ENCODE measurements at regions not wholly inside any gene's neighbourhood (a gene's known extent, or its start where the extent isn't known, plus 50 kb on each side); places are given as distances from the start of the nearest gene placed in this dataset.

DNA sequence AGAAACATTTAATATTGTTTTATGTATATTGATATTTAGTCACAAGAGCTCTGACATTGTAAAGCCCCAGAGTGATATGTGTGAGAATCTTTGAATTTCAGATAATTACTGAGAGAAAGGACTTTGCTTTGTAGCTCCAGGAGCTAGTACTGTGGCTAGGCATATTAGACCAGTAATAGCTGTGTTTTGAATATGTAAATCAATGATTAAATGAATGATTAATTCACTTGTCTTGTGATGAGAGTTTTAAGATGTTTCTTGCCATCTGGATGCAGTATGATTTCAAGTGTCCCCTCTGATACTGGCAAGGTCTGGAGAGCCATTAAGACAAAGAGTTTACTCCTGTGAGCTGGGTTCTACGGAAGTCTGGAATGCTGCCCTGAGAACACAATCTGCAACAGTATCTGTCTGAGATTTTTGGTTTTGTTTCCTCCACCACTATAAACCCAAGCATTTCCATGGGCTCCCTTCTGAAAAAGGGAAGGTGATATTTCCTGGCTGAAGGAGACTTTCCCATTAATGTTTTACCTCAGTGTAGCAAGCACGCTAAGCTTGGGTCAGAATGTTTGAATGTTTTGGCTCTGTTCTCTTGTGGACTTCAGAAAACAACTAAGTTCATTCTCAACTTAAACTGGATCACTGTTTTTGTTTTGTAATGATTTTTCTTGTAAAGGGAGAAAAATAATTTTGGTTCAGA is 61.3 kb upstream of the BICC1 start:
- H3K36me3 ChIP-seq: no peaks in the 10 kb centered on the region
- no peaks in the 10 kb centered on the region for H3K9me3 ChIP-seq
- H3K4me3 ChIP-seq: no peak overlapping the region
- TF ChIP-seq CTCF (IDR thresholded peaks at IDR 0.05): no peak
- ATAC-seq (no peak), DNase-seq (no peak)
- no peaks in the 10 kb centered on the region for H3K4me1 ChIP-seq
- H3K27ac ChIP-seq: no peak overlapping the region
- H3K27me3 ChIP-seq: no peaks in the 10 kb centered on the region
- intact Hi-C loops (cut with DNase I): no loop called here

DNA sequence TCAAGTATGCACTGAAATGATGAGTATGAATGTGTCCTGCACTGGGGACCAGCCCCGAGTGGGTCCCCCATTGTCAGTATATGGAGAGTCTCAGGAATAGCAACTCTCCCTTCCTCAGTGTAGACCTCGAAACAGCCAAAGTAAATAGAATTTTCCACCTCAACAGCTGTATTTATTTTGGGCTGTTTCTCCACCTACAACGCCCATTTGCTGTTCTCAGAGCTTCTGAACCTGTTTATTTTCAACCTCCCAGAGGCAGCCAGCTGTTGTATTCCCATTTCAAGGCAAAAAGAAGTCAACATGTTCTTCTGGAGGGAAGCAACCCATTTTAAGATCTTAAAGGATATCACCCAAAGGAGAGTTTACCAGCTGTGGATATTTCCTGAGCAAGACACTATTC is 59.6 kb upstream of the BICC1 start:
- no peak overlapping the region for H3K4me3 ChIP-seq
- intact Hi-C loops (cut with DNase I): no loop called here
- no peak for TF ChIP-seq CTCF (IDR thresholded peaks at IDR 0.05)
- no peaks in the 10 kb centered on the region for H3K27me3 ChIP-seq
- H3K9me3 ChIP-seq: no peaks in the 10 kb centered on the region
- no peak for DNase-seq
- no peaks in the 10 kb centered on the region for H3K36me3 ChIP-seq
- no peaks in the 10 kb centered on the region for H3K4me1 ChIP-seq
- no peak overlapping the region for H3K27ac ChIP-seq
- ATAC-seq: no peak

- Histone ChIP-seq H3K4me1 (no peaks in the 10 kb centered on the region), H3K9me3 (no peaks in the 10 kb centered on the region), H3K4me3 (no peak overlapping the region), H3K27me3 (no peaks in the 10 kb centered on the region), H3K36me3 (no peaks in the 10 kb centered on the region), H3K27ac (no peak overlapping the region)
- no peak for TF ChIP-seq CTCF (IDR thresholded peaks at IDR 0.05)
- intact Hi-C loops (cut with DNase I): no loop called here
- ATAC-seq (no peak), DNase-seq (no peak)
These were observed 56.5 kb upstream of the BICC1 start for GRCh38 chr10:58456179-58456578.

DNA sequence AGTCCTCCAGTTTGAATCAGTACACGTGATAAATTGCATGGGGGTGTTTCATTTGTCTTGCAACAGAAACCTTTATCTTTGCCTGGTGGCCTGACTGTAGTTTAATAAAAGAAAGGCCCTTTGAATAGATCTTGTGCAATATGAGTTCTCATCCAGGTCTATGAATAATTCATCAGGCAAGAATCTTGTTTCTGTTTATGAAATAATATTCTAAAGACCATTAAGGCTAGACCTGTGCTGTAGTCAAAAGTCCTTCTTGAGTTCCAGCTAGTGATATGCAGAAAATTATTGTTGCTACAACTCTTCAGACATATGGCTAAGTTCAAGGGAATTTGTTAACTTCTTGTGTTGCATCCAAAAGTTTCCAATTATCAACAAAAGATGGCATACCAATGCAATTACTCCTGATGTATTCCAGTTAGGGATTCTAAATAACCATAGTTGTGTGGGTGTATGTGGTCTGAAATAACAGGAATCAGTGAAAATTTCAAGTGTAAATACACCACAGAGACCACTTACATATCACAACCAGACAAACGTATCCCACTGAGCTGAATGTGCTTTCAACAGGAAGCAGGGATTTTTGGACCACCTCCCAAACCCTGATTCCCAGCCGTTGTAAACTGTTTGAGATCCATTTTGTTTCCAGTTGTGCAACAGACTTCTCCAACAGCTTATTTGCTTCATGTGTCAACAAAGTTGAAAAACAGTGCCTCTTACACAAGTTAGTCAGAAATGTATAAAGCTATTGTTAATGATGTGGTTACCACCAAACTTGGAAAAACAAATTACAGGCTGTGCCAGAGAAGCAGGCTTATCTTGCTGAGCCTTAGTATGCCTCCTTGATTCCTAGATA is 54.7 kb upstream of the BICC1 start:
- intact Hi-C loops (cut with DNase I): no loop called here

GRCh38 chr10:58459069-58459468 is 53.6 kb upstream of the BICC1 start:
- Histone ChIP-seq H3K27me3 (no peaks in the 10 kb centered on the region), H3K4me3 (no peak overlapping the region), H3K9me3 (no peaks in the 10 kb centered on the region), H3K36me3 (no peaks in the 10 kb centered on the region), H3K4me1 (no peaks in the 10 kb centered on the region), H3K27ac (no peak overlapping the region)
- TF ChIP-seq CTCF (IDR thresholded peaks at IDR 0.05): no peak
- ATAC-seq (no peak), DNase-seq (no peak)
- intact Hi-C loops (cut with DNase I): no loop called here

More for the DNA sequence above, 54.7 kb upstream of the BICC1 start:
- DNase-seq (no peak), ATAC-seq (no peak)
- no peaks in the 10 kb centered on the region for H3K36me3 ChIP-seq
- no peaks in the 10 kb centered on the region for H3K4me1 ChIP-seq
- no peaks in the 10 kb centered on the region for H3K9me3 ChIP-seq
- no peak overlapping the region for H3K4me3 ChIP-seq
- H3K27me3 ChIP-seq: no peaks in the 10 kb centered on the region
- H3K27ac ChIP-seq: peak overlapping the region; percentile 43
- no peak for TF ChIP-seq CTCF (IDR thresholded peaks at IDR 0.05)
